ENCODE measurements at regions not wholly inside any gene's neighbourhood (a gene's known extent, or its start where the extent isn't known, plus 50 kb on each side); places are given as distances from the start of the nearest gene placed in this dataset.

DNA sequence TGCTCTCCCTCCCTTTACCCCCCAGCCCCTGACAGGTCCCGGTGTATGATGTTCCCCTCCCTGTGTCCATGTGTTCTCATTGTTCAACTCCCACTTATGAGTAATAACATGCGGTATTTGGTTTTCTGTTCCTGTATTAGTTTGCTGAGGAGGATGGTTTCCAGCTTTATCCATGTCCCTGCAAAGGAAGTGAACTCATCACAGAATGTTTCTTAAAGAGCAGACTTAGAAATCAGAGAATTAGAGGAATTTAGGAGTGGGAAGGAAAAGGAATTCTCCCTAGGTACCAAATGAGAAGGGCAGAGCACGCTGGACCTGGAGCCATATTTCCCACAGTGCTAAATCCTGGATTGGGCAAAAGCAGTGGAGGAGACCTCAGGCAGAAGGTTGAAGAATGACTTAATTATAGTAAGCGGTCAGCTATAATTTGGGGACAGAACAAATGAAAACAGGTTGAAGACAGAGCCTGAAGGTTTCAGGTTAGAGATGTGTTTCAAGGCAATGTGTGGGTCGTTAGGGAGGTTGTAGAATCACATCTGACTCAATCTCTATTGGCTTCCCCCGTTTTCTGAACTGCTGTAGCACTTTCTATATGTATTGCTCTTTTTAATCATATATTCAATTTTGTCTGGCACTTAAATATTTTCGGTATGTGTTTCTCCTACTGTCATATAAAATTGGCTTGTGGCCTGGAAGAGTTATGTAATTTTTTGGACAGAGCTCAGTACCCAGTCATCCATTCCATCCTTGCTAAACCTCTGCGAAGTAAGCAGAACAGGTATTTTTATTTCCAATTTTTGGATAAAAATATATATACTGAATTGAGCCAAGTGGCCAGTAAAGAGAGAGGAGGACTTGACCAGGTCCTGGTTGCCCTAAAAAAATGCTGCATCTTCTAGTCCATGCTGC, 210.5 kb upstream of the KLF6 start:
- H3K4me3 Mint-ChIP-seq: no peak overlapping the region
- no peak overlapping the region for H3K27ac Mint-ChIP-seq
- peaks cover 11% of the 10 kb centered on the region for H3K9me3 Mint-ChIP-seq
- TF ChIP-seq, protein P1, sequence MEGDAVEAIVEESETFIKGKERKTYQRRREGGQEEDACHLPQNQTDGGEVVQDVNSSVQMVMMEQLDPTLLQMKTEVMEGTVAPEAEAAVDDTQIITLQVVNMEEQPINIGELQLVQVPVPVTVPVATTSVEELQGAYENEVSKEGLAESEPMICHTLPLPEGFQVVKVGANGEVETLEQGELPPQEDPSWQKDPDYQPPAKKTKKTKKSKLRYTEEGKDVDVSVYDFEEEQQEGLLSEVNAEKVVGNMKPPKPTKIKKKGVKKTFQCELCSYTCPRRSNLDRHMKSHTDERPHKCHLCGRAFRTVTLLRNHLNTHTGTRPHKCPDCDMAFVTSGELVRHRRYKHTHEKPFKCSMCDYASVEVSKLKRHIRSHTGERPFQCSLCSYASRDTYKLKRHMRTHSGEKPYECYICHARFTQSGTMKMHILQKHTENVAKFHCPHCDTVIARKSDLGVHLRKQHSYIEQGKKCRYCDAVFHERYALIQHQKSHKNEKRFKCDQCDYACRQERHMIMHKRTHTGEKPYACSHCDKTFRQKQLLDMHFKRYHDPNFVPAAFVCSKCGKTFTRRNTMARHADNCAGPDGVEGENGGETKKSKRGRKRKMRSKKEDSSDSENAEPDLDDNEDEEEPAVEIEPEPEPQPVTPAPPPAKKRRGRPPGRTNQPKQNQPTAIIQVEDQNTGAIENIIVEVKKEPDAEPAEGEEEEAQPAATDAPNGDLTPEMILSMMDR (IDR thresholded peaks at IDR 0.05; ENCODE audit: unreplicated experiment): no peak
- DNase-seq (ENCODE audit: low spot score in 2 of 2, unreplicated experiment in 2 of 2): no peak
- peaks cover 39% of the 10 kb centered on the region for H3K4me1 Mint-ChIP-seq
- H3K27me3 Mint-ChIP-seq (ENCODE audit: low read depth): no peaks in the 10 kb centered on the region
- peaks cover 6% of the 10 kb centered on the region for H3K36me3 Mint-ChIP-seq

DNA sequence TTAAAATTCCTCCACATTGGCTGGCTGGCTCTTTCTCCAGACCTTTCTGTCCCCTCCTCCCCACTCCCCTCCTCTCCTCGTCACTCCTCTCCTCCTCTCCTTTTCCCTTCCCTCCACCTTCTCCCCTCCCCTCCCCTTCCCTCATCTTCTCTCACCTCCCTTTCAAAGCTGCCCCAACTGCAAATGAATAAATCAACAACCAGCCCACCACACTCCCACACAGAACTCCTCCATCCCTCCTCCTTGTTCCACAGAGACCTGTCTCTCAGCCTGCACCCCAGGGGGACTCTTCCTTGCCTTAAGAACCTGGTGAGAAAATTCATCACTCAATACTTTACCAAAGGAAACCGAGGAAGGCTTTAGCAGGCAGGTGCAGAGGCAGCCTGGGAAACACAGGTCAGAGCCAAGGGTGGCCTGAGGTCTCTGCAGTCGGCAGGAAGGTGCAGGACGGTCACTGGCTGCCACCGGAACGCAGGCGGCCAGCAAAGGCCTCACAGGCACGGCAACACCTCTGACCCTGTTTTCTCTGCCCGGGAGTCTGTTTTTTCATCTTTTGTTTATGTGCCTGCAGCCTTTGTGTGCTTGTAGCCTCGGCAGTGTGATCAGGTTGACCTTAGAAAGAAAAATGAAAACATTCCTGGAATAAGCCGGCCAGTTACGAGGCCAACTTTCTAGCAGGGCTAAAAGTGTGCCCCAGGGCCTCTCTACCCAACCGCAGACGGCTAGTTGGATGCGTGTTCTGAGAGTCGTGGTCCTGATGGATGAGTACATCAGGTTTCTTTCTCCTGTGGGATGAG, 207.6 kb upstream of the KLF6 start:
- no peak overlapping the region for H3K4me3 Mint-ChIP-seq
- TF ChIP-seq, protein P1 (IDR thresholded peaks at IDR 0.05; ENCODE audit: unreplicated experiment): no peak
- DNase-seq (ENCODE audit: low spot score in 2 of 2, unreplicated experiment in 2 of 2): no peak
- H3K4me1 Mint-ChIP-seq: peaks cover 55% of the 10 kb centered on the region
- peak overlapping the region; percentile 59 for H3K27ac Mint-ChIP-seq
- no peaks in the 10 kb centered on the region for H3K9me3 Mint-ChIP-seq
- no peaks in the 10 kb centered on the region for H3K27me3 Mint-ChIP-seq (ENCODE audit: low read depth)
- H3K36me3 Mint-ChIP-seq: no peaks in the 10 kb centered on the region

DNA sequence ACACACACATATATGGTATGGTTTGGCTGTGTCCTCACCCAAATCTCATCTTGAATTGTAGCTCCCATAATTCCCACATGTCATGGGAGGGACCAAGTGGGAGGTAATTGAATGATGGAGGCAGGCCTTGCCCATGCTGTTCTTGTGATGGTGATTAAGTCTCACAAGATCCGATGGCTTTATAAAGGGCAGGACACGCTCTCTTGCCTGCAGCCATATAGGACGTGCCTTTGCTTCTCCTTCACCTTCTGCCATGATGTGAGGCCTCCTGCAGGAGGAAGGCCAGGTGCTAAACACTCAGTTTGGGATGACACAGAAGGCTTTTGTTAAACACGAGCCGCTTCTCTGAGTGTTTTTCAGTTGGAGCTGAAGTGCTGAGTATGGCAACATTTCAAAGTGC, 205.3 kb upstream of the KLF6 start:
- Mint-ChIP-seq H3K9me3 (no peaks in the 10 kb centered on the region), H3K4me3 (no peak overlapping the region), H3K27ac (no peak overlapping the region), H3K36me3 (no peaks in the 10 kb centered on the region), H3K4me1 (peaks cover 70% of the 10 kb centered on the region), H3K27me3 (ENCODE audit: low read depth) (no peaks in the 10 kb centered on the region)
- DNase-seq (ENCODE audit: low spot score in 2 of 2, unreplicated experiment in 2 of 2): no peak
- TF ChIP-seq, protein P1 (IDR thresholded peaks at IDR 0.05; ENCODE audit: unreplicated experiment): no peak

DNA sequence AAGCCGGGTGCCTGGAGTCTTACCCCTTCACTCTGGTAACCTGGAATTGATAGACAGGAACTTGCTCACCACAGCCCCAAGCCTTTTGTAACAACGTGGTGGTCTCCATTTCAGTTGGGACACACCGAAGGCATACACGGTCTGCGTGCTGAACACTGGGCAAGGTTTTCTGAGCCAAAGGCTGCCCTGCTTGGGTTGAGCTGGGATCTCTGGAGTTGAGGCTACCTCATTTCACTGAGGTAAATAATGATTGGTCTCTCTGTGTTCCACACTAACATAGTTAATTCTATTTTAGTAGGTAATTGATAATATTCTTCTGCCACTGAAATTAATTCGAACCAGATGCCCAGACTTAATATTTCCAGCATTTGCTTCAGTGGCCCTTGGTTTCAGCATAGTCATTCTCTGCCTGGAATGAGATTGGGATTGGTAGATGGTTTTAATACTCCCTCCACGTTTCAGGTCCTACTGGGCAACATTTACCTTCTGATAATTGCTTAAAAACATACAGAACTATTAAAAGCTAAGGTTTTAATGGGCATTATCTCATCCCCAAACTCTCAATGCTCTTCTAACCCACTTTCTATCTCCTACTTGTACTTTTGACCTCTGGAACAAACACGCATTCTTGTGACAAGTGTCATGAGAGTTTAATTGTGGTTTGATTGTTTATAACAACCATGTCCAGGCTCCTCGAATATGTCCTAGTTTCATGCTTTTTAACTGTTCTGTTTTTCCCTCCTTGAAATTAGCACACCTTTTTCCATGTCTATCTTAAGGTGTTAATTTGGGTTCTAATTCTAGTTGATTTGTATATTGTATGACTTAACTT, 202.3 kb upstream of the KLF6 start:
- Mint-ChIP-seq H3K4me3 (no peak overlapping the region), H3K36me3 (peaks cover 3% of the 10 kb centered on the region), H3K27ac (no peak overlapping the region), H3K4me1 (peaks cover 43% of the 10 kb centered on the region), H3K27me3 (ENCODE audit: low read depth) (no peaks in the 10 kb centered on the region), H3K9me3 (peaks cover 9% of the 10 kb centered on the region)
- no peak for DNase-seq (ENCODE audit: low spot score in 2 of 2, unreplicated experiment in 2 of 2)
- TF ChIP-seq, protein P1 (IDR thresholded peaks at IDR 0.05; ENCODE audit: unreplicated experiment): no peak

DNA sequence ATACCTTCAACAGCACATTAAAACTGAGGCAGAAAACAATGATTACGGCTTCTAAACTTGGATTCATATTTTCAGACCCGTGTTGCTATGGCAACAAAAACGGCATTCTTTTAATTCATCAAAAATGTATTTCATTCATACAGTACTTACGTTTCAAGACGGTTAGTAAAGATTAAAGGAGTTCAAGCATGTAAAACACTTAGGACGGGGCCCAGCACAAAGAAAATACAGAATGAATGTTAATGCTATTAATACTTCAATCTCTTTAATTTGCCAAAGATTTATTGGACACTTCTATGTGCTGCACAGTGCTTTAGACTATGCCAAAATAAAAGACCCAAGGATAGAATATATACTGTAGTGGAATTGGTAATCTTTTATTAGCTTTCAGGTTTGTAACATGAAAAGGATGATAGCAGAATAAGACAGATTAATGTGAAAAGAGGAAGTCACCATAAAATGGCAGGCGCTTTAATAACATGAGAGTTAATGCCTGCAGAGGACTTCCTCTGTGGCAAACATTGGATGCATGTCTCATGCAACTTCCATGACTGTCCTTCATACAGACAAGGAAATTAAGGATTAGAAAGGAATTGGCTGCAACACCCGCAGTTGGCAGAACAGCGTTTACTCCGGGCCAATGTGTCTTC, 201.6 kb upstream of the KLF6 start:
- TF ChIP-seq, protein P1 (IDR thresholded peaks at IDR 0.05; ENCODE audit: unreplicated experiment): no peak
- Mint-ChIP-seq H3K9me3 (peaks cover 9% of the 10 kb centered on the region), H3K27ac (no peak overlapping the region), H3K4me3 (no peak overlapping the region), H3K27me3 (ENCODE audit: low read depth) (no peaks in the 10 kb centered on the region), H3K4me1 (peaks cover 35% of the 10 kb centered on the region), H3K36me3 (peaks cover 3% of the 10 kb centered on the region)
- DNase-seq (ENCODE audit: low spot score in 2 of 2, unreplicated experiment in 2 of 2): no peak
